ENCODE measurements at regions not wholly inside any gene's neighbourhood (a gene's known extent, or its start where the extent isn't known, plus 50 kb on each side); places are given as distances from the start of the nearest gene placed in this dataset.

GRCh38 chr12:97164936-97165335 lies 257.9 kb downstream of the NEDD1 start:
- peaks cover 27% of the 10 kb centered on the region for H3K27me3 ChIP-seq (replicated peaks; ENCODE audit: insufficient read depth, low read depth, low read length, poor library complexity)
- H3K27ac ChIP-seq (ENCODE audit: low read depth, low read length, poor library complexity, severe bottlenecking) = no peak overlapping the region
- intact Hi-C loops (cut with micrococcal nuclease; ENCODE audit: unreplicated experiment) = no loop called here
- no peaks in the 10 kb centered on the region for H3K36me3 ChIP-seq (ENCODE audit: insufficient read depth, low read length, poor library complexity, severe bottlenecking)
- no peaks in the 10 kb centered on the region for H3K9me3 ChIP-seq (ENCODE audit: low read depth, low read length, poor library complexity, severe bottlenecking)
- BruUV-seq (replicated peaks) = no TSS peak
- ChIA-PET CTCF (no interaction called here), POLR2A (ENCODE audit: low non-redundant PET) (no interaction called here)
- H3K4me1 ChIP-seq (ENCODE audit: insufficient read depth, low read length, poor library complexity, severe bottlenecking) = no peaks in the 10 kb centered on the region
- H3K4me3 ChIP-seq (ENCODE audit: low read depth, low read length, poor library complexity, severe bottlenecking) = no peak overlapping the region
- TF ChIP-seq EZH2 (IDR thresholded peaks at IDR 0.05; ENCODE audit: borderline replicate concordance, low read depth, low read length, poor library complexity, severe bottlenecking) (no peak), CTCF (conservative IDR thresholded peaks at IDR 0.05; ENCODE audit: low read depth, low read length) (no peak)
- DNase-seq (ENCODE audit: low spot score) = no peak

- no peaks in the 10 kb centered on the region for H3K4me1 ChIP-seq (ENCODE audit: insufficient read depth, low read length, poor library complexity, severe bottlenecking)
- ChIA-PET POLR2A (ENCODE audit: low non-redundant PET) (no interaction called here), CTCF (no interaction called here)
- BruUV-seq (replicated peaks) = no TSS peak
- no peak overlapping the region for H3K27ac ChIP-seq (ENCODE audit: low read depth, low read length, poor library complexity, severe bottlenecking)
- no peak overlapping the region for H3K4me3 ChIP-seq (ENCODE audit: low read depth, low read length, poor library complexity, severe bottlenecking)
- H3K9me3 ChIP-seq (ENCODE audit: low read depth, low read length, poor library complexity, severe bottlenecking) = no peaks in the 10 kb centered on the region
- TF ChIP-seq EZH2 (IDR thresholded peaks at IDR 0.05; ENCODE audit: borderline replicate concordance, low read depth, low read length, poor library complexity, severe bottlenecking) (no peak), CTCF (conservative IDR thresholded peaks at IDR 0.05; ENCODE audit: low read depth, low read length) (no peak)
- intact Hi-C loops (cut with micrococcal nuclease; ENCODE audit: unreplicated experiment) = no loop called here
- no peak for DNase-seq (ENCODE audit: low spot score)
- peaks cover 51% of the 10 kb centered on the region for H3K27me3 ChIP-seq (replicated peaks; ENCODE audit: insufficient read depth, low read depth, low read length, poor library complexity)
- no peaks in the 10 kb centered on the region for H3K36me3 ChIP-seq (ENCODE audit: insufficient read depth, low read length, poor library complexity, severe bottlenecking)
Observed at GRCh38 chr12:97167598-97167997, 260.5 kb downstream of the NEDD1 start.

- Histone ChIP-seq H3K27ac (ENCODE audit: low read depth, low read length, poor library complexity, severe bottlenecking) (no peak overlapping the region), H3K4me3 (ENCODE audit: low read depth, low read length, poor library complexity, severe bottlenecking) (no peak overlapping the region), H3K9me3 (ENCODE audit: low read depth, low read length, poor library complexity, severe bottlenecking) (no peaks in the 10 kb centered on the region), H3K27me3 (replicated peaks; ENCODE audit: insufficient read depth, low read depth, low read length, poor library complexity) (peaks cover 63% of the 10 kb centered on the region), H3K36me3 (ENCODE audit: insufficient read depth, low read length, poor library complexity, severe bottlenecking) (no peaks in the 10 kb centered on the region), H3K4me1 (ENCODE audit: insufficient read depth, low read length, poor library complexity, severe bottlenecking) (no peaks in the 10 kb centered on the region)
- BruUV-seq (replicated peaks) = no TSS peak
- peak; percentile 2 for DNase-seq (ENCODE audit: low spot score)
- TF ChIP-seq EZH2 (IDR thresholded peaks at IDR 0.05; ENCODE audit: borderline replicate concordance, low read depth, low read length, poor library complexity, severe bottlenecking) = no peak
- no peak for TF ChIP-seq CTCF (conservative IDR thresholded peaks at IDR 0.05; ENCODE audit: low read depth, low read length)
- ChIA-PET CTCF (no interaction called here), POLR2A (ENCODE audit: low non-redundant PET) (no interaction called here)
- intact Hi-C loops (cut with micrococcal nuclease; ENCODE audit: unreplicated experiment) = no loop called here
Observed at GRCh38 chr12:97168804-97169203, 261.7 kb downstream of the NEDD1 start.

All from A673 (cell line).